ENCODE measurements at regions not wholly inside any gene's neighbourhood (a gene's known extent, or its start where the extent isn't known, plus 50 kb on each side); places are given as distances from the start of the nearest gene placed in this dataset.

DNA sequence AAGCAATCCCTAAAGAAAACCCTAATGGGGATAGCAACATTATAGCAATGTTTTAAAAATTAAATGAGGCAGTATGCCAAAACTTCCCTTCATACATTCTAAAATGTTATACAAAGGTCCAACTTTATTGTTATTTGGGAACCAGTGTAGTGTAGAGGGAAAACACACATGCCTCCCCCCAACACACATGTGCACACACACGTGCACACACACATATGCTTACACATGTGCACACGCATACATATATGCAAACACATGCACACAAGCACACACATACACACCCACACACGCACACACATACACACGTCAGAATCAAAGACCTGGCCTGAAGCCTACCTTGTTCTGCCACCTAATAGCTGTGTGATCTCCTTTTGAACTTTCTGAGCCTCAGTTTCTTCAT, 83.3 kb downstream of the SCN11A start:
- TF ChIP-seq, protein P1, sequence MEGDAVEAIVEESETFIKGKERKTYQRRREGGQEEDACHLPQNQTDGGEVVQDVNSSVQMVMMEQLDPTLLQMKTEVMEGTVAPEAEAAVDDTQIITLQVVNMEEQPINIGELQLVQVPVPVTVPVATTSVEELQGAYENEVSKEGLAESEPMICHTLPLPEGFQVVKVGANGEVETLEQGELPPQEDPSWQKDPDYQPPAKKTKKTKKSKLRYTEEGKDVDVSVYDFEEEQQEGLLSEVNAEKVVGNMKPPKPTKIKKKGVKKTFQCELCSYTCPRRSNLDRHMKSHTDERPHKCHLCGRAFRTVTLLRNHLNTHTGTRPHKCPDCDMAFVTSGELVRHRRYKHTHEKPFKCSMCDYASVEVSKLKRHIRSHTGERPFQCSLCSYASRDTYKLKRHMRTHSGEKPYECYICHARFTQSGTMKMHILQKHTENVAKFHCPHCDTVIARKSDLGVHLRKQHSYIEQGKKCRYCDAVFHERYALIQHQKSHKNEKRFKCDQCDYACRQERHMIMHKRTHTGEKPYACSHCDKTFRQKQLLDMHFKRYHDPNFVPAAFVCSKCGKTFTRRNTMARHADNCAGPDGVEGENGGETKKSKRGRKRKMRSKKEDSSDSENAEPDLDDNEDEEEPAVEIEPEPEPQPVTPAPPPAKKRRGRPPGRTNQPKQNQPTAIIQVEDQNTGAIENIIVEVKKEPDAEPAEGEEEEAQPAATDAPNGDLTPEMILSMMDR (IDR thresholded peaks at IDR 0.05) = no peak
- TF ChIP-seq POLR2A (IDR thresholded peaks at IDR 0.05) = no peak

All from lower leg skin (tissue), 3 donors.